Adrenal gland (tissue), 5 donors: ENCODE measurements at regions not wholly inside any gene's neighbourhood (a gene's known extent, or its start where the extent isn't known, plus 50 kb on each side); places are given as distances from the start of the nearest gene placed in this dataset.

ENCODE experiments used
- CTCF ChIP-seq, 6 experiments: fragments of 450-650 bp in 4 of 6; fragments of 200-600 bp in 2 of 6; sonication (generic) in 1 of 6; IDR thresholded peaks; 1 replicate in 5 of 6; 2 replicates in 1 of 6; pipeline versions ENCODE4 v1.5.1 to v1.8.0; 2016 to 2021; ENCODE audit warnings: antibody characterized with exemption in 6 of 6, mild to moderate bottlenecking in 2 of 6, moderate library complexity in 1 of 6
- POLR2A ChIP-seq, 2 donors: fragments of 450-650 bp; IDR thresholded peaks; one replicate each; pipeline ENCODE4 v1.6.1; 2017; ENCODE audit warnings: antibody characterized with exemption in 2 of 2, mild to moderate bottlenecking in 2 of 2, moderate library complexity in 1 of 2
- donor health status: DM: no; HTN: no; CAD: no.

GRCh38 chr11:92008249-92008648 is 216.4 kb upstream of the FAT3 start:
- no peak for TF ChIP-seq CTCF (IDR thresholded peaks at IDR 0.05)
- TF ChIP-seq POLR2A (IDR thresholded peaks at IDR 0.05): no peak
